SU-DHL-6 (cell line): ENCODE measurements at regions not wholly inside any gene's neighbourhood (a gene's known extent, or its start where the extent isn't known, plus 50 kb on each side); places are given as distances from the start of the nearest gene placed in this dataset.
A peak's percentile ranks its signal among the peaks of the same experiment; 100 is the strongest.
"Not testable (repeated sequence)": the region's sequence is repeated elsewhere in the genome, so short reads cannot be mapped to it uniquely, and the experiment has no call there.

Experiments used
- H2AFZ ChIP-seq: fragments of 200-600 bp; sonication (generic); 2 replicates; pipeline ENCODE4 v1.6.1; 2014; ENCODE audit warnings: low read depth, mild to moderate bottlenecking, moderate library complexity, mixed read lengths, antibody characterized with exemption, low read length; ENCODE audit not compliant: severe bottlenecking
- H3F3A ChIP-seq: fragments of 200-600 bp; shearing (Covaris generic); 2 replicates; pipeline ENCODE4 v1.6.0; 2016; ENCODE audit warnings: antibody characterized with exemption, mild to moderate bottlenecking; ENCODE audit not compliant: insufficient read depth
- H3K27ac ChIP-seq: fragments of 200-600 bp; sonication (generic); 2 replicates; pipeline ENCODE4 v1.5.1; 2016; ENCODE audit warnings: low read depth, mild to moderate bottlenecking, low read length, moderate library complexity, mixed read lengths
- H3K27me3 ChIP-seq: fragments of 200-600 bp; sonication (generic), shearing (Covaris generic); 2 replicates; pipeline ENCODE4 v1.6.0; 2014; ENCODE audit warnings: mild to moderate bottlenecking, low read length
- H3K36me3 ChIP-seq: fragments of 200-600 bp; sonication (generic); 2 replicates; pipeline ENCODE4 v1.6.1; 2014; ENCODE audit warnings: mild to moderate bottlenecking, low read length, mixed read lengths
- H3K4me2 ChIP-seq: fragments of 300-600, 200-600 bp; shearing (Covaris generic), sonication (generic); 2 replicates; pipeline ENCODE4 v1.6.0; 2014; ENCODE audit warnings: low read length, low read depth, mild to moderate bottlenecking; ENCODE audit not compliant: poor library complexity, severe bottlenecking
- H3K4me3 ChIP-seq: fragments of 200-600 bp; sonication (generic); 2 replicates; pipeline ENCODE4 v1.5.1; 2014; ENCODE audit warnings: antibody characterized with exemption, low read length, mild to moderate bottlenecking, mixed read lengths; ENCODE audit not compliant: insufficient read depth, poor library complexity, severe bottlenecking
- H3K79me2 ChIP-seq: fragments of 200-600 bp; sonication (generic); 2 replicates; pipeline ENCODE4 v1.6.1; 2014; ENCODE audit warnings: mild to moderate bottlenecking, low read length, moderate library complexity; ENCODE audit not compliant: insufficient read depth
- H3K9ac ChIP-seq: fragments of 200-600 bp; sonication (generic); 2 replicates; pipeline ENCODE4 v1.7.0; 2014; ENCODE audit warnings: mild to moderate bottlenecking, low read length
- H3K9me2 ChIP-seq: fragments of 200-600 bp; sonication (generic); replicated peaks from 2 replicates; pipeline ENCODE4 v1.6.1; 2014; ENCODE audit warnings: low read length; ENCODE audit not compliant: insufficient read depth
- H3K9me3 ChIP-seq: fragments of 200-600 bp; sonication (generic); 2 replicates; pipeline ENCODE4 v1.6.1; 2014; ENCODE audit warnings: low read length, mixed read lengths; ENCODE audit not compliant: insufficient read depth
- H4K20me1 ChIP-seq: fragments of 200-600 bp; sonication (generic); 2 replicates; pipeline ENCODE4 v1.6.1; 2014; ENCODE audit warnings: low read depth, mild to moderate bottlenecking, antibody characterized with exemption, low read length, moderate library complexity, mixed read lengths
- CTCF ChIP-seq: fragments of 200-600 bp; sonication (generic); IDR thresholded peaks from one replicate; pipeline ENCODE4 v1.5.1; 2017; ENCODE audit warnings: antibody characterized with exemption, mild to moderate bottlenecking, low read length, moderate library complexity; ENCODE audit not compliant: insufficient read depth, poor library complexity, severe bottlenecking
- EZH2phosphoT487 ChIP-seq: fragments of 200-600 bp; sonication (generic), shearing (Covaris generic); conservative IDR thresholded peaks from 2 replicates; pipeline ENCODE4 v1.6.1; 2018; ENCODE audit warnings: mild to moderate bottlenecking, antibody characterized with exemption, low read length, moderate library complexity, mixed read lengths

GRCh38 chr10:11687357-11687771 lies 54.8 kb upstream of the ECHDC3 start:
- Histone ChIP-seq H3K9me2 (no peaks in the 10 kb centered on the region), H3K79me2 (no peaks in the 10 kb centered on the region), H2AFZ (no peak overlapping the region), H3K27ac (peak overlapping the region; percentile 17), H3K9me3 (no peaks in the 10 kb centered on the region), H4K20me1 (no peaks in the 10 kb centered on the region), H3K36me3 (no peaks in the 10 kb centered on the region), H3K4me3 (no peak overlapping the region), H3K27me3 (no peaks in the 10 kb centered on the region), H3F3A (peaks cover 42% of the 10 kb centered on the region), H3K4me2 (no peak overlapping the region), H3K9ac (no peak overlapping the region)
- TF ChIP-seq CTCF (no peak), EZH2phosphoT487 (no peak)

DNA sequence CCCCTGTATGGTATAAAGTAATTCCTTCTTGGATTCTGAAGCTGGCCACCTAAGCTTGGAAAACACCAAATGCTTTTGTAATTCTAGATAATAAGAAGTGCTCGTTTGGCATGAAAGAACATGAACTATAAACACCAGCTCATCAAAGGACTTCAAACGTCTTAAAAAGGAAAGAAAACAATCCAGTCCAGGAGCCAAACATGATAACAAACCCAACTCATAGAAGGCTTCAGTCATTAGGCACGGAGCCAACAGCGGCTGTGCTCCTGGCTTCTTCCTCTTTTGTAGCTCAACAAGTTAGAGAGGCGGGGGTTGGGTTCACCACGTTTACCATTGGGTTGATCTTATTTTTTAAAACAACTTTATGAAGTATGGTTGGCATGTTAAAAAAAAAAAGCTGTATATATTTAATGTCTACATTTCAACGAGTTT lies 56.4 kb upstream of the ECHDC3 start:
- no peak for TF ChIP-seq CTCF
- TF ChIP-seq EZH2phosphoT487 = no peak
- H3K4me3 ChIP-seq = peak overlapping the region; percentile 45
- no peaks in the 10 kb centered on the region for H4K20me1 ChIP-seq
- H3K79me2 ChIP-seq = no peaks in the 10 kb centered on the region
- no peaks in the 10 kb centered on the region for H3K9me2 ChIP-seq
- peak overlapping the region; percentile 99 for H3K27ac ChIP-seq
- peak overlapping the region; percentile 92 for H3K4me2 ChIP-seq
- H2AFZ ChIP-seq = no peak overlapping the region
- H3K36me3 ChIP-seq = no peaks in the 10 kb centered on the region
- peaks cover 57% of the 10 kb centered on the region for H3F3A ChIP-seq
- peak overlapping the region; percentile 70 for H3K9ac ChIP-seq
- no peaks in the 10 kb centered on the region for H3K27me3 ChIP-seq
- H3K9me3 ChIP-seq = no peaks in the 10 kb centered on the region

- Histone ChIP-seq H3K4me3 (peak overlapping the region; percentile 45), H2AFZ (no peak overlapping the region), H3K9ac (peak overlapping the region; percentile 70), H3F3A (peaks cover 66% of the 10 kb centered on the region), H3K79me2 (no peaks in the 10 kb centered on the region), H3K9me2 (no peaks in the 10 kb centered on the region), H3K27me3 (no peaks in the 10 kb centered on the region), H4K20me1 (no peaks in the 10 kb centered on the region), H3K9me3 (no peaks in the 10 kb centered on the region), H3K4me2 (peak overlapping the region; percentile 92), H3K27ac (peak overlapping the region; percentile 99), H3K36me3 (no peaks in the 10 kb centered on the region)
- TF ChIP-seq EZH2phosphoT487 (no peak), CTCF (no peak)
Observed at GRCh38 chr10:11684717-11685645, 57.2 kb upstream of the ECHDC3 start.

DNA sequence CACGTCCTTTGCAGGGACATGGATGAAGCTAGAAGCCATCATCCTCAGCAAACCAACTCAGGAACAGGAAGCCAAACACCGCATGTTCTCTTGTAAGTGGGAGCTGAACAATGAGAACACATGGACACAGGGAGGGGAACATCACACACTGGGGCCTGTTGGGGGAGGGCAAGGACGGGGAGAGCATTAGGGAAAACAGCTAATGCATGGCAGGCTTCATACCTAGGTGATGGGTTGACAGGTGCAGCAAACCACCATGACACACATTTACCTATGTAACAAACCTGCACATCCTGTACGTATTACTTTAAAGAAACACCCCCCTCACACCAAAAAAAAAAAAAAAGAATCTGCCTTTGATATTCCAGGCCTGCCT lies 57.9 kb upstream of the ECHDC3 start:
- Histone ChIP-seq H3K4me2 (peak overlapping the region; percentile 92), H3K9ac (peak overlapping the region; percentile 70), H3K4me3 (peak overlapping the region; percentile 36), H3F3A (peaks cover 72% of the 10 kb centered on the region), H3K27ac (peak overlapping the region; percentile 99)
- H3K9me3 ChIP-seq, H4K20me1 ChIP-seq, H3K79me2 ChIP-seq, H3K36me3 ChIP-seq, H2AFZ ChIP-seq, H3K9me2 ChIP-seq, H3K27me3 ChIP-seq: not testable (repeated sequence)
